HEK293T (cell line): ENCODE measurements at regions not wholly inside any gene's neighbourhood (a gene's known extent, or its start where the extent isn't known, plus 50 kb on each side); places are given as distances from the start of the nearest gene placed in this dataset.

ENCODE experiments used
- CTCF ChIA-PET: fragments of 350-600 bp; formaldehyde crosslinking; extraction: SDS; loops from one replicate; lab custom pipeline; 2021; ENCODE audit warnings: antibody characterized with exemption, inconsistent platforms; lab: Yijun Ruan, JAX
- POLR2A ChIA-PET: fragments of 350-600 bp; formaldehyde crosslinking; extraction: SDS; loops from one replicate; lab custom pipeline; 2020; ENCODE audit warnings: antibody characterized with exemption, inconsistent platforms; lab: Yijun Ruan, JAX
- DNase-seq: peaks from one replicate; pipeline ENCODE4 v3.0.0; 2012; ENCODE audit warnings: mixed read lengths; ENCODE audit errors: extremely low spot score
- ARNT ChIP-seq: fragments of 450-650 bp; IDR thresholded peaks from 2 replicates; pipeline ENCODE4 v1.6.1; 2017; ENCODE audit warnings: mild to moderate bottlenecking
- BHLHE40 ChIP-seq: fragments of 450-650 bp; IDR thresholded peaks from 2 replicates; pipeline ENCODE4 v1.6.1; 2016; ENCODE audit warnings: mild to moderate bottlenecking, moderate library complexity, borderline replicate concordance
- CTBP1 ChIP-seq: fragments of 450-650 bp; IDR thresholded peaks from 2 replicates; pipeline ENCODE4 v1.6.1; 2016; ENCODE audit warnings: borderline replicate concordance
- ELF4 ChIP-seq: fragments of 450-650 bp; IDR thresholded peaks from 2 replicates; pipeline ENCODE4 v1.6.1; 2017; ENCODE audit warnings: antibody characterized with exemption
- FOXA1 ChIP-seq: fragments of 450-650 bp; IDR thresholded peaks from 2 replicates; pipeline ENCODE4 v1.6.1; 2016; ENCODE audit warnings: mild to moderate bottlenecking
- FOXK2 ChIP-seq: fragments of 450-650 bp; IDR thresholded peaks from 2 replicates; pipeline ENCODE4 v1.6.1; 2016; ENCODE audit warnings: mild to moderate bottlenecking
- FOXM1 ChIP-seq: fragments of 450-650 bp; IDR thresholded peaks from 2 replicates; pipeline ENCODE4 v1.6.1; 2017; ENCODE audit warnings: mild to moderate bottlenecking, borderline replicate concordance
- HDGF ChIP-seq: fragments of 450-650 bp; IDR thresholded peaks from 2 replicates; pipeline ENCODE4 v1.6.1; 2017; ENCODE audit warnings: antibody characterized with exemption, borderline replicate concordance
- L3MBTL2 ChIP-seq: fragments of 450-650 bp; conservative IDR thresholded peaks from 2 replicates; pipeline ENCODE4 v1.6.1; 2016; ENCODE audit warnings: mild to moderate bottlenecking
- LEF1 ChIP-seq: fragments of 450-650 bp; IDR thresholded peaks from 2 replicates; pipeline ENCODE4 v1.6.1; 2017; ENCODE audit warnings: mild to moderate bottlenecking, borderline replicate concordance
- NFRKB ChIP-seq: fragments of 450-650 bp; IDR thresholded peaks from 2 replicates; pipeline ENCODE4 v1.6.1; 2016; ENCODE audit warnings: mild to moderate bottlenecking, moderate library complexity
- PKNOX1 ChIP-seq: fragments of 450-650 bp; IDR thresholded peaks from 2 replicates; pipeline ENCODE4 v1.6.1; 2016
- SP1 ChIP-seq: fragments of 450-650 bp; IDR thresholded peaks from 2 replicates; pipeline ENCODE4 v1.6.1; 2017
- SUZ12 ChIP-seq: fragments of 450-650 bp; IDR thresholded peaks from 2 replicates; pipeline ENCODE4 v1.6.1; 2016; ENCODE audit warnings: mild to moderate bottlenecking
- TARDBP ChIP-seq: fragments of 450-650 bp; IDR thresholded peaks from 2 replicates; pipeline ENCODE4 v1.6.1; 2016
- ZNF384 ChIP-seq: fragments of 450-650 bp; IDR thresholded peaks from 2 replicates; pipeline ENCODE4 v1.6.1; 2016

GRCh38 chr5:54667136-54667535 is 149.6 kb downstream of the SNX18 start:
- DNase-seq, result no peak
- POLR2A ChIA-PET, result no interaction called here
- TF ChIP-seq ARNT (no peak), NFRKB (no peak), L3MBTL2 (no peak), LEF1 (no peak), FOXA1 (no peak), TARDBP (no peak), CTBP1 (no peak), PKNOX1 (no peak), HDGF (no peak), BHLHE40 (no peak), SP1 (no peak), ZNF384 (no peak), SUZ12 (no peak), FOXK2 (no peak), FOXM1 (no peak), ELF4 (no peak)
- CTCF ChIA-PET, result no interaction called here

- TF ChIP-seq ELF4 (no peak), FOXK2 (no peak), NFRKB (no peak), HDGF (no peak), SUZ12 (no peak), L3MBTL2 (no peak), FOXM1 (no peak), PKNOX1 (no peak)
- no peak for DNase-seq
- CTCF ChIA-PET, result no interaction called here
- POLR2A ChIA-PET, result no interaction called here
These were observed 146.3 kb downstream of the SNX18 start for GRCh38 chr5:54663866-54664265.

- no peak for DNase-seq
- TF ChIP-seq L3MBTL2 (no peak), ELF4 (no peak), HDGF (no peak)
- ChIA-PET CTCF (interaction anchor here (0.6 kb wide), 1 partner anchor 32 kb away, joined by 3 read pairs; no protein-coding TSS in a partner anchor), POLR2A (no interaction called here)
These were observed 143.6 kb downstream of the SNX18 start for GRCh38 chr5:54661111-54661510.

- ChIA-PET POLR2A (no interaction called here), CTCF (interaction anchor here (1.2 kb wide), 1 partner anchor 143 kb away, joined by 4 read pairs; no protein-coding TSS in a partner anchor)
- TF ChIP-seq CTBP1, result no peak
- TF ChIP-seq HDGF, result no peak
- no peak for TF ChIP-seq FOXK2
- no peak for TF ChIP-seq PKNOX1
- TF ChIP-seq LEF1, result no peak
- TF ChIP-seq NFRKB, result no peak
- no peak for TF ChIP-seq ELF4
- no peak for TF ChIP-seq SUZ12
- no peak for TF ChIP-seq L3MBTL2
- no peak for TF ChIP-seq ARNT
- no peak for TF ChIP-seq TARDBP
- TF ChIP-seq SP1, result no peak
- TF ChIP-seq BHLHE40, result no peak
- TF ChIP-seq FOXM1, result no peak
- TF ChIP-seq FOXA1, result no peak
- DNase-seq, result no peak
These were observed 142.2 kb downstream of the SNX18 start for GRCh38 chr5:54659700-54660131.

- no peak for DNase-seq
- ChIA-PET CTCF (no interaction called here), POLR2A (no interaction called here)
- TF ChIP-seq FOXM1, result no peak
- no peak for TF ChIP-seq ZNF384
- TF ChIP-seq CTBP1, result no peak
- no peak for TF ChIP-seq NFRKB
- TF ChIP-seq FOXA1, result no peak
- TF ChIP-seq HDGF, result no peak
- no peak for TF ChIP-seq BHLHE40
- no peak for TF ChIP-seq PKNOX1
- TF ChIP-seq TARDBP, result no peak
- no peak for TF ChIP-seq SUZ12
- no peak for TF ChIP-seq L3MBTL2
- TF ChIP-seq FOXK2, result no peak
- no peak for TF ChIP-seq ARNT
- TF ChIP-seq SP1, result no peak
- no peak for TF ChIP-seq ELF4
- TF ChIP-seq LEF1, result no peak
These were observed 140.5 kb downstream of the SNX18 start for GRCh38 chr5:54658010-54658409.

- TF ChIP-seq FOXK2 (no peak), SP1 (no peak), CTBP1 (no peak), NFRKB (no peak), ARNT (no peak)
- no peak for DNase-seq
- ChIA-PET CTCF (no interaction called here), POLR2A (no interaction called here)
These were observed 138.7 kb downstream of the SNX18 start for GRCh38 chr5:54656261-54656728.
